GM18861 (cell line): ENCODE measurements at regions not wholly inside any gene's neighbourhood (a gene's known extent, or its start where the extent isn't known, plus 50 kb on each side); places are given as distances from the start of the nearest gene placed in this dataset.
"Not testable (repeated sequence)": the region's sequence is repeated elsewhere in the genome, so short reads cannot be mapped to it uniquely, and the experiment has no call there.

Source experiments
- ATAC-seq: cut with Tn5 transposase; IDR thresholded peaks from one replicate; pipeline ENCODE4 v1.9.1; 2021; ENCODE audit not compliant: unreplicated experiment

- no peak for ATAC-seq
These were observed 84.3 kb upstream of the HAND1 start for GRCh38 chr5:154562244-154562880.

GRCh38 chr5:154559398-154560276, 81.6 kb upstream of the HAND1 start:
- no peak for ATAC-seq

GRCh38 chr5:154557548-154557947, 79.5 kb upstream of the HAND1 start:
- ATAC-seq, result no peak

- ATAC-seq, result no peak
These were observed 69.5 kb upstream of the HAND1 start for GRCh38 chr5:154547551-154547950.

GRCh38 chr5:154546719-154547118, 68.7 kb upstream of the HAND1 start:
- ATAC-seq, result no peak

DNA sequence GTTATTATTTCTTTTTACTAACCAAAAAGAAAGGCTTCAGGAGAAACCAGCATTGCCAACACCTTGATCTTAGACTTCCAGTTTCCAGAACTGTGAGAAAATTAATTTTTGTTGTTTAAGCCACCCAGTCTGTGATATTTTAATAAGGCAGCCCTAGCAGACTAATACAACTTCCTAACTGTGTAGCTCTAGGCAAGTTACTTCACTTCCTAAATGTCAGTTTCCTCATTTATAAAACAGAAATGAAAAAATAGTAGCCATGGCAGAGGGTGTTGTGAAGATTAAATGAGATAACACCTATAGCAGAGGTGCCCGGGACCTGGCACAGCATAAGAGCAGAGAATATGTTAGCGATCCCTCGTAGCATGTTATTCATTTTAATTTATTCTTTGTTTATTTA, 66.6 kb upstream of the HAND1 start:
- ATAC-seq, result no peak

GRCh38 chr5:154543380-154543779, 65.4 kb upstream of the HAND1 start:
- ATAC-seq, result no peak

GRCh38 chr5:154542581-154542980, 64.6 kb upstream of the HAND1 start:
- ATAC-seq, result no peak

DNA sequence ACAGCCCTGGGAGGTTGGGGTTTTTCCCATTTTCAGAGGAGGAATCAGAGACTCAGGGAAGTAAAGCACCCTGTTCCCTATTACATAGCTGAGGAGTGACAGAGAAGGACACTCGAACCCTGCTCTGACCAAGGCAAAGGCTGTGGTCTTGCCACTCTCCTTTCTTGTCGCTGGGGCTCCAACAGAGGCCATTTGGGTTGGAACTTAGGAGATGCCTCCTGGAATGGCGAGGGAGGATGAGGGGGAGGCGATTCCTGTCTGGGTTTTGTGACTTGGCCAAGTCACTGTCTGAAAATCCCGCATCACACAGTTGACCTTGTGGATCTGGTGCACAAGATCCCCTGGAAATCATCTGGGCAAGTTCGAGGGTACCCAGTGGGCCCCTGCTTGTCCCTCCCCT, 64.0 kb upstream of the HAND1 start:
- no peak for ATAC-seq

DNA sequence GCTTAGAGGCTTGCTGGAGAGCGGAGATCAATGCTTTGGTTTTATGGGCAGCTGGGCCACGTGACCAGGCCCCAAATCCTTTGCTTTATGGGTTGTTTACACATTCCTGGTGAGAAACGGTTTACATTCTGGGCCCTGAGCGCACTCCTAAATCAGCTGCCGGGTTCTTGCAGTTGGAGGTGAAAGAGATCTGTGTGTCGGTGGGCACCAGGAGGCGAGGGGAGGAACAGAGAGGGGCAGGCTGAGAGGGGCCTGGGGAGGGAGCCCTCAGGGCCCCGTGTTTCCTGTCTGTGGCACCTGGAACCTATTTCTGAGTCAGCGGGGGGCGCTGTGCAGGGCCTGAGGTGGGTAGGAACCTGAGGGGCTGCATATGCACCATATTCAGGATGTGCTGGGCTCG, 63.5 kb upstream of the HAND1 start:
- no peak for ATAC-seq

DNA sequence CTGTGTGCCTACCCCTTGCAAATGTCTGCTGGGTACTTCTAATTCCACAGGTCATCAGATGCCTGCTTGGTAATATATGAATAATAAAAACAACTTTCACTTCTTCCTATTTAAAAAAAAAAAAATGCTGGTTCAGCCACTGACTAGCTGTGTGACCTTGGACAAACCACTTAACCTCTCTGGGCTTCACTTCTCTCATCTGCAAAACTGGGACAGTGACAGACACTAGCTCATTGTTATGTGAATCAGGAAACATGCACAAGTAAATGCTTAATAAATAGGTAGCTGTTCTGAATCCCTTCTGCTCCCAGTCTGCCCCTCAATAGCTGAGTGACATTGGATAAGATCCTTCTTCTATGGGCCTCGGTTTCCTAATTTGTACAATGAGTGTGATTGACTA, 62.6 kb upstream of the HAND1 start:
- ATAC-seq, result no peak

- no peak for ATAC-seq
These were observed 60.5 kb upstream of the HAND1 start for GRCh38 chr5:154538492-154538891.

DNA sequence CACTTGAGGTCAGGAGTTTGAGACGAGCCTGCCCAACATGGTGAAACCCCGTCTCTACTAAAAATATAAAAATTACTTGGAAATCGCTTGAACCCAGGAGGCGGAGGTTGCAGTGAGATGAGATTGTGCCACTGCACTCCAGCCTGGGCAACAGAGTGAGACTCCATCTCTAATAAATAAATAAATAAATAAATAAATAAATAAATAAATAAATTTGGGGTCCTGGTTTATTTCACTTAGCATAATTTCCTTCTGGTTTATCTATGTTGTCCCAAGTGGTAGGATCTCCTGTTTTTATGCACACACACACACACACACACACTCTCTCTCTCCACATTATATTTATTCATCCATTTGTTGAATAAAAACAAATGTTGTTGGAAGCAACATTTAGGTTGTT, 58.4 kb upstream of the HAND1 start:
- ATAC-seq, result not testable (repeated sequence)

DNA sequence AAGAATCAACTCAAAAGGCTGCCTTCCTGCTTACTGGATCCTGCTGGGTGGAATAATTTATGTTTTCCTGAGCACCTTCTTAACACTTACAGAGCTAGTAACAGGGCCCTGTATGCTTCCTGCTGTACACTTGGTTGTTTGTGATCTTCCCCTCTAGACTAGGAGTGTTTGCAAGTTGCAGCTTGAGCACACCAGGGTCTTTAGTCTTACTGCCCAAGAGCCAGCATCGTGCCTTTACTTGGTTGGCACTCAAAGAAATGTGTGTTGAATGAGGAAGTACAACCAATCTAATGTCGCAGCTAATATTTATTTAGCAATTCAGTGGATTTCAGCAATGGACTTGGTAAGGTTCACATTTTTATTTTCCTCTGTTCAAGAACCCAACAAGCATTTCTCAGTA, 57.5 kb upstream of the HAND1 start:
- ATAC-seq, result no peak

DNA sequence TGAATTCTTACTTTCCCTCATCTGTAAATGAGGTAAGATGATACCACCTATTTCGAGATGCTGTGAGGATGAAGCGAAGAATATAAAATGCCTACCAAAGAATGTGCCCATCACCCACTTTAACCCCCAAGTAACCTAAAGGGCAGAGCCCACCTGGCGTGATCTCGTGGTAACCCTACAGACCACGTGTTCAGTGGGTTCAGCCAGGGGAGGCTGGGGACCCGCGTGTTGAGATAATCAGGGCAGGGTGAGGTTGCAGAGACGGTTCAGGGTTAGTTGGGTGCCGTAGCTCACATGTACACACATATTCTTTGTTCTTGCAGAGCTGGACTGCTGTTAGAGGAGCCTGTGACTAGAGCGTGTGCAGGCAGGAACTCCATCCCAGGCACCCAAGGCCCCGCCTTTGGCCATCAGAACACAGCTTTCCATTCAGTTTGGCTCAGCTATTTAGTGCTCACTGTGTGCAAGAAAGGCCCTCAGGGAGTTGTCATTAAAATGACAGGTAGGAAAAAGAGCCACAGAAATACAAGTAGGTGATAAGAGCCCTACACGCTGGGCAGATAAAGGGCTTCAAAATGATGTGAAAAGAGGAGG, 56.5 kb upstream of the HAND1 start:
- ATAC-seq, result no peak

DNA sequence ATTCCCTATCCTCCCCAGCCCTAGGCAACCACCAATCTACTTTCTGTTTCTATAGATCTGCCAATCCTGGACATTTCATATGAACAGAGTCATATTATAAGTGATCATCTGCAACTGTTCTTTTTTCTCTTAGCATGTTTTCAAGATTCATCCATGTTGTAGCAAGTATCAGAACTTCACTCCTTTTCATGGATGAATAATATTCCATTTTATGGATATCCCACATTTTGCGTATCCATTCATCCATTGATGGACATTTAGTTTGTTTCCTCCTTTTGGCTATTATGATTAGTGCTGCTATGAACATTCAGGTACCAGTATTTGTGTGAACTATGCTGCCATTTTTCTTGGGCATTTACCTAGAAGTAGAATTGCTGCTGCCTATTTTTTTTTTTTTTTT, 51.3 kb upstream of the HAND1 start:
- ATAC-seq, result no peak

- no peak for ATAC-seq
These were observed 50.1 kb upstream of the HAND1 start for GRCh38 chr5:154528005-154528594.
